HCT116 (cell line): ENCODE measurements at regions not wholly inside any gene's neighbourhood (a gene's known extent, or its start where the extent isn't known, plus 50 kb on each side); places are given as distances from the start of the nearest gene placed in this dataset.

Experiments used
- ELF1 ChIP-seq: IDR thresholded peaks from 2 replicates; pipeline ENCODE4 v1.6.1; 2012; ENCODE audit warnings: low read depth, borderline replicate concordance
- EZH2 ChIP-seq: fragments of 200-600 bp; sonication (generic); IDR thresholded peaks from 2 replicates; pipeline ENCODE4 v1.6.1; 2017; ENCODE audit warnings: antibody characterized with exemption, mixed run types
- EZH2phosphoT487 ChIP-seq: fragments of 200-600 bp; IDR thresholded peaks from 2 replicates; pipeline ENCODE4 v1.6.1; 2018; ENCODE audit warnings: antibody characterized with exemption, borderline replicate concordance
- JUND ChIP-seq: IDR thresholded peaks from 2 replicates; pipeline ENCODE4 v1.6.1; 2012
- POLR2A ChIP-seq: IDR thresholded peaks from 2 replicates; pipeline ENCODE4 v1.7.0; 2011; ENCODE audit warnings: borderline replicate concordance; ENCODE audit not compliant: insufficient read depth, insufficient read length; ENCODE audit errors: extremely low read depth
- POLR2AphosphoS5 ChIP-seq: IDR thresholded peaks from 2 replicates; pipeline ENCODE4 v1.6.1; 2011; ENCODE audit warnings: mild to moderate bottlenecking, low read depth, low read length, moderate library complexity
- RAD21 ChIP-seq: IDR thresholded peaks from 2 replicates; pipeline ENCODE4 v1.6.1; 2012; ENCODE audit warnings: low read depth, mild to moderate bottlenecking
- SIN3A ChIP-seq: IDR thresholded peaks from 2 replicates; pipeline ENCODE4 v1.6.1; 2012; ENCODE audit warnings: low read depth
- TCF7L2 ChIP-seq: IDR thresholded peaks from 2 replicates; pipeline ENCODE4 v1.7.0; 2011; ENCODE audit warnings: borderline replicate concordance, inconsistent platforms; ENCODE audit not compliant: insufficient read depth, insufficient read length; ENCODE audit errors: extremely low read depth
- TF ChIP-seq, protein P1 (sequence below), 3 experiments: fragments of 200-600 bp in 1 of 3; sonication (generic) in 1 of 3; IDR thresholded peaks in 2 of 3; conservative IDR thresholded peaks in 1 of 3; 2 replicates each; pipeline ENCODE4 v1.5.1; 2012 to 2017; ENCODE audit warnings: low read depth in 2 of 3, low read length in 2 of 3, antibody characterized with exemption in 1 of 3, borderline replicate concordance in 1 of 3, control low read depth in 1 of 3, mild to moderate bottlenecking in 1 of 3, mixed read lengths in 1 of 3, mixed run types in 1 of 3, moderate library complexity in 1 of 3; ENCODE audit not compliant: insufficient read depth in 1 of 3
- TF ChIP-seq, protein P2 (sequence below): IDR thresholded peaks from 2 replicates; pipeline ENCODE4 v1.6.1; 2012; ENCODE audit warnings: low read depth
- TF ChIP-seq, protein P3 (sequence below): IDR thresholded peaks from 2 replicates; pipeline ENCODE4 v1.6.1; 2012
- TF ChIP-seq, protein P4 (sequence below): IDR thresholded peaks from 2 replicates; pipeline ENCODE4 v1.6.1; 2012

DNA sequence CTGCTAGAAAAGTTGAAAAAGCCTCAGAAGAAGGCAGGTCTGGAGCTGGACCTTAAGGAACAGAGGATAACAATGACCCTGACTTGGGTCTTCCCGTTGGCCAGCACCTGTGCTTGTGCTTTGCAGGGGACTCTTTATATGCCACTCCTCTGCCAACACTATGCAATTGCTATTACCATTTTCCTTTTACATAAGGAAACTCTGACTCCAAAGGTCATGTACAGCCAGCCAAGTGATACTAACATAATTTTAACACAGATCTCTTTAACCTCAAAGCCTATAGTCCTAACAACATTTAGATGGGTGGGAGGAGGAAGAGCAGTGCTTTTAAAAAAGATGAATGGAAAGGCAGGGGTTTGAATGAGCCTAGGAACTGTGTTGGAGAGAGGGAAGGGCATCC is 106.6 kb upstream of the RAB4A start:
- no peak for TF ChIP-seq EZH2phosphoT487
- TF ChIP-seq, protein P1, sequence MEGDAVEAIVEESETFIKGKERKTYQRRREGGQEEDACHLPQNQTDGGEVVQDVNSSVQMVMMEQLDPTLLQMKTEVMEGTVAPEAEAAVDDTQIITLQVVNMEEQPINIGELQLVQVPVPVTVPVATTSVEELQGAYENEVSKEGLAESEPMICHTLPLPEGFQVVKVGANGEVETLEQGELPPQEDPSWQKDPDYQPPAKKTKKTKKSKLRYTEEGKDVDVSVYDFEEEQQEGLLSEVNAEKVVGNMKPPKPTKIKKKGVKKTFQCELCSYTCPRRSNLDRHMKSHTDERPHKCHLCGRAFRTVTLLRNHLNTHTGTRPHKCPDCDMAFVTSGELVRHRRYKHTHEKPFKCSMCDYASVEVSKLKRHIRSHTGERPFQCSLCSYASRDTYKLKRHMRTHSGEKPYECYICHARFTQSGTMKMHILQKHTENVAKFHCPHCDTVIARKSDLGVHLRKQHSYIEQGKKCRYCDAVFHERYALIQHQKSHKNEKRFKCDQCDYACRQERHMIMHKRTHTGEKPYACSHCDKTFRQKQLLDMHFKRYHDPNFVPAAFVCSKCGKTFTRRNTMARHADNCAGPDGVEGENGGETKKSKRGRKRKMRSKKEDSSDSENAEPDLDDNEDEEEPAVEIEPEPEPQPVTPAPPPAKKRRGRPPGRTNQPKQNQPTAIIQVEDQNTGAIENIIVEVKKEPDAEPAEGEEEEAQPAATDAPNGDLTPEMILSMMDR (IDR thresholded peaks at IDR 0.05 in 2 of 3, conservative IDR thresholded peaks at IDR 0.05 in 1 of 3; ENCODE audit: borderline replicate concordance in 1 of 3, insufficient read depth in 1 of 3, low read depth in 2 of 3, low read length in 2 of 3) = no peak
- no peak for TF ChIP-seq POLR2AphosphoS5
- TF ChIP-seq, protein P2, sequence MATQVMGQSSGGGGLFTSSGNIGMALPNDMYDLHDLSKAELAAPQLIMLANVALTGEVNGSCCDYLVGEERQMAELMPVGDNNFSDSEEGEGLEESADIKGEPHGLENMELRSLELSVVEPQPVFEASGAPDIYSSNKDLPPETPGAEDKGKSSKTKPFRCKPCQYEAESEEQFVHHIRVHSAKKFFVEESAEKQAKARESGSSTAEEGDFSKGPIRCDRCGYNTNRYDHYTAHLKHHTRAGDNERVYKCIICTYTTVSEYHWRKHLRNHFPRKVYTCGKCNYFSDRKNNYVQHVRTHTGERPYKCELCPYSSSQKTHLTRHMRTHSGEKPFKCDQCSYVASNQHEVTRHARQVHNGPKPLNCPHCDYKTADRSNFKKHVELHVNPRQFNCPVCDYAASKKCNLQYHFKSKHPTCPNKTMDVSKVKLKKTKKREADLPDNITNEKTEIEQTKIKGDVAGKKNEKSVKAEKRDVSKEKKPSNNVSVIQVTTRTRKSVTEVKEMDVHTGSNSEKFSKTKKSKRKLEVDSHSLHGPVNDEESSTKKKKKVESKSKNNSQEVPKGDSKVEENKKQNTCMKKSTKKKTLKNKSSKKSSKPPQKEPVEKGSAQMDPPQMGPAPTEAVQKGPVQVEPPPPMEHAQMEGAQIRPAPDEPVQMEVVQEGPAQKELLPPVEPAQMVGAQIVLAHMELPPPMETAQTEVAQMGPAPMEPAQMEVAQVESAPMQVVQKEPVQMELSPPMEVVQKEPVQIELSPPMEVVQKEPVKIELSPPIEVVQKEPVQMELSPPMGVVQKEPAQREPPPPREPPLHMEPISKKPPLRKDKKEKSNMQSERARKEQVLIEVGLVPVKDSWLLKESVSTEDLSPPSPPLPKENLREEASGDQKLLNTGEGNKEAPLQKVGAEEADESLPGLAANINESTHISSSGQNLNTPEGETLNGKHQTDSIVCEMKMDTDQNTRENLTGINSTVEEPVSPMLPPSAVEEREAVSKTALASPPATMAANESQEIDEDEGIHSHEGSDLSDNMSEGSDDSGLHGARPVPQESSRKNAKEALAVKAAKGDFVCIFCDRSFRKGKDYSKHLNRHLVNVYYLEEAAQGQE = no peak
- TF ChIP-seq POLR2A = no peak
- TF ChIP-seq, protein P3, sequence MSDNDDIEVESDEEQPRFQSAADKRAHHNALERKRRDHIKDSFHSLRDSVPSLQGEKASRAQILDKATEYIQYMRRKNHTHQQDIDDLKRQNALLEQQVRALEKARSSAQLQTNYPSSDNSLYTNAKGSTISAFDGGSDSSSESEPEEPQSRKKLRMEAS = no peak
- TF ChIP-seq SIN3A = no peak
- TF ChIP-seq EZH2 = no peak
- TF ChIP-seq JUND = no peak
- TF ChIP-seq ELF1 = no peak
- TF ChIP-seq, protein P4, sequence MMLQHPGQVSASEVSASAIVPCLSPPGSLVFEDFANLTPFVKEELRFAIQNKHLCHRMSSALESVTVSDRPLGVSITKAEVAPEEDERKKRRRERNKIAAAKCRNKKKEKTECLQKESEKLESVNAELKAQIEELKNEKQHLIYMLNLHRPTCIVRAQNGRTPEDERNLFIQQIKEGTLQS = no peak
- no peak for TF ChIP-seq RAD21
- no peak for TF ChIP-seq TCF7L2
